NCI-H2227 treated with DMSO at 0.1 percent for 48 hours (cell line): ENCODE measurements at regions not wholly inside any gene's neighbourhood (a gene's known extent, or its start where the extent isn't known, plus 50 kb on each side); places are given as distances from the start of the nearest gene placed in this dataset.
"Not testable (repeated sequence)": the region's sequence is repeated elsewhere in the genome, so short reads cannot be mapped to it uniquely, and the experiment has no call there.

Source experiments
- DNase-seq: peaks from one replicate; lab custom pipeline; 2025; lab: John Stamatoyannopoulos, UW

DNA sequence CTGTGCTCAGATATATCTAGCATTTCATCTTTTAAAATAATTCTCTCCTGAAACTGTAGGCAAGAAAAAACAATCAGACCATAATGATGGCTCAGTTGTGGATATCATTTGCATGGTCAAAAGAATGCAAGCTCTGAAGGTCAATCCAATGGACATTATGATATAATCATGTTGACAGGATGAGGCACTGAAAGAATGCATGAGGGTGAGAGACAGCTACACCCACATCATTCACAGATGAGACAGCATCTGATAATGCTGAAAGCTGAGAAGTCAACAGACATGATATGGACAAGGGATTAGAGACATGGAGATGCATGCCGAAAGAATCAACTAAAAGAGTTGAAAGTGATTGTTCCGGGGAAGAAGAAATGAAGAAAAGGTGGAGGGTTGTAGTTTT is 346.4 kb upstream of the CDH5 start:
- DNase-seq: no peak

DNA sequence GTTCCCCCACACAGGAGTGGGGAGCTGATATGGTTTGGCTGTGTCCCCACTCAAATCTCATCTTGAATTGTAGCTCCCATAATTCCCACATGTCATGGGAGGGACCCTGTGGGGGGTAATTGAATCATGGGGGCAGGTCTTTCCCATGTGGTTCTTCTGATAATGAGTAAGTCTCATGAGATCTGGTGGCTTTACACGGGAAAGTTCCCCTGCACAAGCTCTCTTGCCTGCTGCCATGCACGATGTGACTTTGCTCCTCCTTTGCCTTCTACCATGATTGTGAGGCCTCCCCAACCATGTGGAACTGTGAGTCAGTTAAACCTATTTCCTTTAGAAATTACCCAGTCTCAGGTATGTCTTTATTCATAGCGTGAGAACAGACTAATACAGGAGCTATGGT is 347.0 kb upstream of the CDH5 start:
- DNase-seq: not testable (repeated sequence)

DNA sequence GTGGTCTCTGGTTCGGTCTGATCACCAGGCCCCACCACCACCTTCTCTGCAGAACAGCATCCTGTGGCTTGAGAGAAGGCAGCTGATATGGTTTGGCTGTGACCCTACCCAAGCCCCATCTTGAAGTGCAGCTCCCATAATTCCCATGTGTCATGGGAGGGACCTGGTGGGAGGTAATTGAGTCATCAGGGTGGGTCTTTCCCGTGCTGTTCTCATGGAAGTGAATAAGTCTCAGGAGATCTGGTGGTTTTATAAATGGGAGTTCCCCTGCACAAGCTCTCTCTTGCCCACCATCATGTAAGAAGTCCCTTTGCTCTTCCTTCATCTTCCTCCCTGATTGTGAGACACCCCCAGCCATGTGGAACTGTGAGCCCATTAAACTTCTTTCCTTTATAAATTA is 352.3 kb upstream of the CDH5 start:
- DNase-seq: no peak

DNA sequence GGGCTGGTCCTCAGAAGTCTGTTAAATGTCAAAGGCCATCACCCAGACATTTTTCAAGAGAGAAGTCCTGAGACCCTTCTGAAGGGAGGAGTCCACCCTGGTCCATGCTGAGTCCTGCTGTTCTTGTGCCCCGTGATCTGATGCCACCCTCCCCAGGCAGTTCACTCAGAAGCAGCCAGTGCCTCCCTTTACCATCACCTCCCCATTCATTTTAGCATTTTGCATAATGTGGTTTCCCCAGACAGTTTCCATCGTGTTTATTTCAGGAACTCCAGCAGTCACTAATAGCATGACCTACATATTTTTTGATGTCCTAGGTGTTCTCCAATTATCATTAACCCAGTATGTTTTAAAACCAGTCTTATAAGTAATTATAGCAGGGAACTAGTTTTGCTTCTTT is 353.0 kb upstream of the CDH5 start:
- DNase-seq: no peak

DNA sequence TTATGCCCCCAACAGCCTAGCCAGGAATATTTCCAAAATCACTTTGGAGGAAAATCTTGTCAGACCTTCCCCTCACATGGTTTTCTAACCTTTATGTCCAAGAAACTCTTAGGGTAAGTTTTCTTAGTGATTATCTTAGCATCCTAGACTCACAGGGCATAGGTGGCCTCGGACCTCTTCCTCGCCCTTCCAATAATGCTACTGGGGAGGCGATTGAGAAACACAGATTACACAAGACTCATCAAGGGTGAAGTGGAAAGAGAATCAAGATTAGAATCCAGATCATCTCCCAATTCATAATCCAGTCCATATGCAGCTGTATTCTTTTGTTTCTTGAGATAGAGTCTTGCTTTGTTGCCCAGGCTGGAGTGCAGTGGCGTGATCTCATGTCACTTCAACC is 358.4 kb upstream of the CDH5 start:
- no peak for DNase-seq

DNA sequence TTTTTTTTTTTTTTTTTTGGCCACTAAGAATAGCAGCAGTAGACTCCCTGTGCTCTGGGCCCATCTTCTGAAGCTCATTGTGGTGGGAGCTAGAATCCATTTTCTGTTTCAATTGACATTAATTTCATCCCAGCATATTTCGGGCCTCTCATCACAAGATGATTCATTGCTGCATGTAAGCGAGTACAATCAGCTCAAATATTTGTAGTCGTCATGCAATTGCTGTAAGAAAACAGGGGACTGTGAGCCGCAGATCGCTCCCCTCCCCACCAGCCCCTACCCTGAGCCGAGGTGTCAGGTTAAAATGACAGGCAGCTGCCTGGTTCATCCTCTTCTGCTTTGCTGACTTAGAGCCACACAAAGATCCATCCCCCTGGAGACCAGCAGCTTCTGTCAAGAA is 358.8 kb upstream of the CDH5 start:
- DNase-seq: no peak

DNA sequence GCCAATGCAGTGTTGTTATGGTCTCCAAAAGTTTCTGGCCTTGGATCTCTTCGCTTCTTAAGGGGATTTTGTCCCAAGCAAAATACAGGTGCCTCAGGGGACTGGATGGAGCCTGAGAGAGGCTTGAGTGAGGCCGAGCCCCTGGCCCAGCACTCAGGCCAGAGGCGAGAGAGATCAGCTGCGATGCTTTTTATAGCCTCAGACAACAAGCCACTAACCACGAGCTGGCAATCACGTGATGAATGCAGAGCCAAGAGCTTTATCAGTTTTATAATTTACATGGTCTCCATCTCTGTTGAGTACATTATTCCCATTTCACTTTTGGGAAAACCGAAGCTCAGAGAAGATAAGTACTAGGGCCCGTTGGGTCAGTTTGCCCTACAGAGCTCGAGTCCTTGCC is 360.0 kb upstream of the CDH5 start:
- DNase-seq: no peak

GRCh38 chr16:66004699-66005098 is 361.8 kb upstream of the CDH5 start:
- DNase-seq: no peak

DNA sequence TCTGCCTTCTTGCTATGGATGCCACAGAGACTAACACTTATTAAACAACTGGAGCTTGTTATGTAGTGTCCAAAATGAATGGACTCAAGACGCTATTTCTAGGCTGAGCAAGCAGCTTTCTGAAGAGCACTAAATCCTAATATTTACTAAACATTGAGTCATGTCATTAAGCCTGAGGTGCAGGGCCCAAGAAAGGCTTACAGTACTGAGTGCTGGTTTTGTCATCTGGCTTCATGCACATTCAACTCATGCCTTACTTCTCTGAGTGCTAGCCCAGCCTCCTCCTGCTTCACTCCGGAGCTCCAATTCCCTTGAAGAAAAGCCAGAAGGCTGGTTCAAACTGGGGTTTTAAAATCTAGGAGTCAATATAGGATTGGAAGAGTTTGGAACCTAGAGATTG is 363.3 kb upstream of the CDH5 start:
- no peak for DNase-seq

DNA sequence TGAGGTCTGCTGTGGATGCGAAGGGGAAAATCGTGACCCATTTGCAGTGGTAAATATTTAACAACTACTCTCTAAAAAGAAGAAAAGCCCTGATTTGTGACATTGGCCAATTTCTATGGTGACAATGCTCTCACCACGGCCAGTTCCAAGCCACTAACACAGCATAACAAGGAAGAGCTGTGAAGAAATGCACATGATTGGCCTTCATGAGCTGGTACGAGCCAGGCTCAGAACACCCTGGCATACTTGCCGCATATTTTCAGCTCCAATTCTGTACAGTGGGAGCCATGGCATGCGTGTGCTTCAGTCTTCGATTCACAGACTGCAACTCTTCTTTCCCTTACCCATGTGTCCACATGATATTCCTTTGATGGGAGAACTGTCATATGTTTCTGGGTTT is 363.9 kb upstream of the CDH5 start:
- DNase-seq: no peak

- DNase-seq: no peak
Measured at GRCh38 chr16:66001432-66001831, 365.1 kb upstream of the CDH5 start.

DNA sequence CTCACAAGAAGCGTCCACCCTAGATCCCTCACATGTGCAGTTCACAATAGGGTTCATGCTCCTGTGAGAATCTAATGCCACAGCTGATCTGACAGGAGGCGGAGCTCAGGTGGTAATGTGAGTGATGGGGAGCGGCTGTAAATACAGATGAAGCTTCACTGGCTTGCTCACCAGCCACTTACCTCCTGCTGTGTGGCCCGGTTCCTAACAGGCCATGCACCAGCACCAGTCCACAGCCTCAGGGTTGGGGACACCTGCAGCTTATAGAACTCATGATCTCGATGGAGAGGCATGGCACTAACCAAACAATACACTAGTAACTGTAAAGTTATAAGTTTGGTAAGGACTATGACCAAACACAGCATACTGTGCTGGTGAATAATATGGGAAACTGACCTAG is 368.0 kb upstream of the CDH5 start:
- no peak for DNase-seq

- no peak for DNase-seq
Measured at GRCh38 chr16:65994291-65994690, 372.2 kb upstream of the CDH5 start.

GRCh38 chr16:65991149-65991701 is 375.3 kb upstream of the CDH5 start:
- no peak for DNase-seq

- no peak for DNase-seq
Measured at GRCh38 chr16:65989861-65990604, 376.5 kb upstream of the CDH5 start.

- DNase-seq: no peak
Measured at GRCh38 chr16:65988024-65988595, 378.4 kb upstream of the CDH5 start.

DNA sequence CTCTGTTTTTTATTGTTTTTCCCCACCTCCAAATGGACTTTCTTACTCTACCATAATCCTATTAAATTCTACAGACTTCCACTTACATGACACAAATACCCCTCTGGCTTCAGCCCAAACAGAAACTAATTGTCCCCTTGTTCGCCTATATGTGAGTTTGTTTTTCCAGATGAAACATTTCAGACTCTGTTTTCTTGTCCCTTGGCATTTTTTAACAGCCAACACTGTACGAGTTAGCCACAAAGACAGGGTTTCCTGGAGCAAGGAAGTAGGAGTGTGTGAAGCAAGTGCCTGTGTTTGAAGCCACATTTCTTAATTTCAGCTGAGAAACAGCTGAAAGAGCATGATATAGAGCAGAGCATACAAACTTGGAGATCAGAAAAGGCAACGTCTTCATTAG is 382.2 kb upstream of the CDH5 start:
- DNase-seq: no peak

DNA sequence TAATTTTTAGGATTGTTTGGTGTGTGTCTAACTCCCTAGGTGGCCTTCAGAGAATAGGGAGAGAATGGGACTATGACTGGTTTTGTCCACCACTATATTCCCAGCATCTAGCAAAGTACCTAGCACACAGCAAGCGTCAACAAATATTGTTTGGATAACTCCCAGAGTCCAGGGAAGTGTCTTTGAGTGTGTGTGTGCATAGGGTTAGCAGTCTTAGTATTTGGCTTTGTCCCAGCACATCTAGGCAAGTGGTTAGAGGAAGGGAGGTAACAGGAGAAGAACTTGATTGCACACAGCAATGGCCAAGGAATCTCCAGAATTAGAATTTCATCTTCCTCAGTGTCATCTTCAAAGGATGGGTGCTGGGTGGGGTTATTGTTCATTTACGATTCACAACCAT is 385.4 kb upstream of the CDH5 start:
- DNase-seq: no peak

DNA sequence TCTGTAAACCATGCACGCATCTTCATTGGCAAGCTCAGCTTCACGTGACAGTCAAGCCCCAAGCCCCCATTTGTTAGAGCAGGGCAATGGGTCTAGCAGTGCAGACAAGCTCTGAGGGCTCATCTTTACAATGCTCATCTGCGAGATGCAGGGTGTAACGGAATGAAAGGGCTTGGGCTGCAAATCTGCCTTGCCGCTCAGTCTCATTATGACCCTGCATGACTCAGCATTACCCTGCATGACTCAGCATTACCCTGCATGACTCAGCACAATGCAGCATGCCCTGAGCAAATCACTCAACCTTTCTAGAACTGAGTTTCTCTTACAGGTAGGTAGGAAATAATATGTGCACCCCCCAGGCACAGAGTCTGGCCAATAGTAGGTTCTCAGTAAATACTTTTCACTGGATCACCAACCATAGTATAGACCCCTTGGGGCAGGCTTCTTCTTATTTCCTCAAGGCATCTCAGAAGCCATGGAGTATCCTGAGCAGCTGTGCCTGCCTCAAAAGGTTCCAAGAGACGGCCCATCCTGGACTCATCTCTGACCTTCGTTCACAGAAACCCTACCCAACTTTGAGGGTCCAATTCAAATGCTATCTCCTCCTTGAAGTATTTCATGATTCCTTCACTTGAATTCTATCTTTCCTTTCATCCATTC is 391.3 kb upstream of the CDH5 start:
- no peak for DNase-seq

- DNase-seq: no peak
Measured at GRCh38 chr16:65967376-65967775, 399.1 kb upstream of the CDH5 start.

DNA sequence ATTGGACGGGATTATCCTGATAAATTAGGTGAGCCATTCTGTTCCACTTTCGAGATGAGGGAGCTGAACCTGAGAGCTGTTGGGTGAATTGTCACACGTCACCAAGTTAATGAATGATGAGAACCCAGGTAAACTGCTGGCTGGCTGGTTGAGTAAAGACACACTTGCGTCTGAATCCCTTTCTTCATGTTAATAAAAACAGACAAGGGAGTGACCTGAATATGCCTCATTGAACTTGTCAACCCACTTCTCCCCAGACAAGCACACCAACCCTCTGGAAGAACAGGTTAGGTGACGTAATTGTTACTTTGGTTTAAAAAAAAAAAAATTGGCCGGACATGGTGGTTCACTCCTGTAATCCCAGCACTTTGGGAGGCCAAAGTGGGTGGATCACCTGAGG is 400.9 kb upstream of the CDH5 start:
- DNase-seq: no peak

DNA sequence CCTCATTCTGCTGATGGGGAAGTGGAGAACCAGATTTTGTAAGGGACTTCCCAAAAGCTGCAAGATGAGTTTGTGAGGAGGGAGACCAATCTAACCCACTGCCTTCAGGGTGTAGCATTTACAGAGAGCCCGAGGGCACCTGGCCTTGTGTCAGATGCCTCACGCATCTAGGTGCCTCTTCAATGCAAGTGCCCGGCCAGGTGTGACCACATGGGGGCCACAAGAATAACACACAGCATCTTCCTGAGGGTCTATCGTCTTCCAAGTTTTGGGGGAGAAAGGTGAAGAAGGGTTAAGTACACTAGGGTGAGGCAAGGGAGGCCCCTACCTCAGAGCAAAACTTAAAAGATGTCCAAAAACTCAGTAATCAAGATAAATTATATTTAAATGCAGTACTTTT is 401.7 kb upstream of the CDH5 start:
- no peak for DNase-seq

DNA sequence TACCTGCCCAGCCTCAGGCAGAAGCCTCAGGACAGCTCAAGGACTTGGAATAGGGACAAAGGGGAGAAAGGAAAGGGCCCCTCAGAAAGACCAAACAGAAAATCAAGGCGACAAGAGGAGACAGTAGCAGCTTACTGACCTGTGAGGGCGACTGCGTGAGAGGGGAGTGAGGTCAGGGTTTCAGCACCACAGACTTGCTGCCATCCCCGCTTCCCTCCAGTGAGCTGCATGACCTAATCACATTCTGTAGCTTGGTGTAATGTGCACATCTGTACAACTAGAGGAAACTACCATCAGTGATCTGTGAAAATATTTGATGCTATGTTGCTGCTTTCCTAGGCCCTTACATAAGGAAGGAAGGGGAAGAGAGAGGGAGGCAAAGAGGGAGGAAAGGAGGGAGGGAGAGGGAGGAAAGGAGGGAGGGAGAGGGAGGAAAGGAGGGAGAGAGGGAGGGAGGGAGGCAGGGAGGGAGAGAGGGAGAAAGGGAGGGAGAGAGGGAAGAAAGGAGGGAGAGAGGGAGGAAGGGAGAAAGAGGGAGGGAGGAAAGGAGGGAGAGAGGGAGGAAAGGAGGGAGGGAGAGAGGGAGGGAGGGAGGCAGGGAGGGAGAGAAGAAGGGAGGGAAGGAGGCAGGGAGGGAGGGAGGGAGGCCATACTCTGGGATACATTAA is 404.9 kb upstream of the CDH5 start:
- no peak for DNase-seq
